Neutrophil (primary cell): ENCODE measurements at regions not wholly inside any gene's neighbourhood (a gene's known extent, or its start where the extent isn't known, plus 50 kb on each side); places are given as distances from the start of the nearest gene placed in this dataset.

ENCODE experiments used
- H3K27ac ChIP-seq: fragments of 200-600 bp; sonication (generic); 2 replicates; pipeline ENCODE4 v1.5.1; 2016; ENCODE audit warnings: mild to moderate bottlenecking, moderate library complexity
- H3K27me3 ChIP-seq: fragments of 200-600 bp; sonication (generic); 2 replicates; pipeline ENCODE4 v1.6.0; 2016; ENCODE audit warnings: mild to moderate bottlenecking
- H3K36me3 ChIP-seq: fragments of 200-600 bp; sonication (generic); 2 replicates; pipeline ENCODE4 v1.5.1; 2017
- H3K4me1 ChIP-seq, 2 experiments: fragments of 200-600 bp in 1 of 2; sonication (generic) in 1 of 2; 1 replicate in 1 of 2; 2 replicates in 1 of 2; pipeline versions ENCODE4 v1.5.1 to v1.6.1; 2013 to 2016; ENCODE audit warnings: low read depth in 1 of 2, low read length in 1 of 2, mild to moderate bottlenecking in 1 of 2, moderate library complexity in 1 of 2; ENCODE audit not compliant: control insufficient read depth in 1 of 2, insufficient read depth in 1 of 2
- H3K4me3 ChIP-seq, 2 experiments: fragments of 200-600 bp in 1 of 2; sonication (generic) in 1 of 2; 1 replicate in 1 of 2; 2 replicates in 1 of 2; pipeline ENCODE4 v1.5.1; 2013 to 2016; ENCODE audit warnings: low read depth in 1 of 2, low read length in 1 of 2, mild to moderate bottlenecking in 1 of 2, moderate library complexity in 1 of 2
- H3K9me3 ChIP-seq: fragments of 200-600 bp; sonication (generic); 2 replicates; pipeline ENCODE4 v1.5.1; 2016
- CTCF ChIP-seq: fragments of 200-600 bp; sonication (generic); IDR thresholded peaks from 2 replicates; pipeline ENCODE4 v1.5.1; 2016; ENCODE audit warnings: antibody characterized with exemption

- Histone ChIP-seq H3K27me3 (peaks cover 6% of the 10 kb centered on the region), H3K27ac (no peak overlapping the region), H3K4me3 (no peak overlapping the region), H3K36me3 (no peaks in the 10 kb centered on the region), H3K4me1 (no peaks in the 10 kb centered on the region), H3K9me3 (no peaks in the 10 kb centered on the region)
- no peak for TF ChIP-seq CTCF
Measured at GRCh38 chr12:94731733-94732360, 81.5 kb upstream of the TMCC3 start.

GRCh38 chr12:94730847-94731246 is 80.5 kb upstream of the TMCC3 start:
- peaks cover 0 to under 1% of the 10 kb centered on the region in 2 experiments for H3K4me1 ChIP-seq
- H3K27me3 ChIP-seq = peaks cover 6% of the 10 kb centered on the region
- no peaks in the 10 kb centered on the region for H3K9me3 ChIP-seq
- no peak for TF ChIP-seq CTCF
- H3K27ac ChIP-seq = no peak overlapping the region
- H3K36me3 ChIP-seq = no peaks in the 10 kb centered on the region
- H3K4me3 ChIP-seq = no peak overlapping the region

GRCh38 chr12:94726236-94726835 is 76.0 kb upstream of the TMCC3 start:
- H3K4me3 ChIP-seq = no peak overlapping the region
- no peaks in the 10 kb centered on the region for H3K27me3 ChIP-seq
- peaks cover 0 to 5% of the 10 kb centered on the region in 2 experiments for H3K4me1 ChIP-seq
- TF ChIP-seq CTCF = no peak
- no peaks in the 10 kb centered on the region for H3K36me3 ChIP-seq
- no peaks in the 10 kb centered on the region for H3K9me3 ChIP-seq
- no peak overlapping the region for H3K27ac ChIP-seq

- TF ChIP-seq CTCF = peak; percentile 47
- Histone ChIP-seq H3K27me3 (no peaks in the 10 kb centered on the region), H3K4me1 (peaks cover 0 to 5% of the 10 kb centered on the region in 2 experiments)
Measured at GRCh38 chr12:94725375-94726168, 75.2 kb upstream of the TMCC3 start.

GRCh38 chr12:94722664-94723063 is 72.3 kb upstream of the TMCC3 start:
- H3K4me3 ChIP-seq = no peak overlapping the region
- no peaks in the 10 kb centered on the region for H3K27me3 ChIP-seq
- H3K27ac ChIP-seq = no peak overlapping the region
- H3K36me3 ChIP-seq = no peaks in the 10 kb centered on the region
- no peaks in the 10 kb centered on the region for H3K9me3 ChIP-seq
- TF ChIP-seq CTCF = no peak
- peaks cover 0 to 5% of the 10 kb centered on the region in 2 experiments for H3K4me1 ChIP-seq

More at GRCh38 chr12:94725375-94726168, 75.2 kb upstream of the TMCC3 start:
- H3K36me3 ChIP-seq = no peaks in the 10 kb centered on the region
- H3K4me3 ChIP-seq = no peak overlapping the region
- no peaks in the 10 kb centered on the region for H3K9me3 ChIP-seq
- no peak overlapping the region for H3K27ac ChIP-seq
